Keratinocyte (primary cell): ENCODE measurements at regions not wholly inside any gene's neighbourhood (a gene's known extent, or its start where the extent isn't known, plus 50 kb on each side); places are given as distances from the start of the nearest gene placed in this dataset.

Source experiments
- DNase-seq: peaks from one replicate; pipeline ENCODE4 v3.0.0-alpha.2; 2011; ENCODE audit warnings: low read depth, missing footprints, low spot score
- FAIRE-seq: peaks from 2 replicates; lab custom pipeline; 2011; peaks lifted over from hg19 to GRCh38; lab: Jason Lieb, UNC
- H2AFZ ChIP-seq: 2 replicates; pipeline ENCODE4 v1.6.0; 2012; ENCODE audit warnings: low read length, control low read depth, inconsistent platforms; ENCODE audit not compliant: control insufficient read depth
- H3K27ac ChIP-seq: 2 replicates; pipeline ENCODE4 v1.5.1; 2011; ENCODE audit warnings: low read length; ENCODE audit not compliant: control insufficient read depth, insufficient read depth
- H3K27me3 ChIP-seq: 3 replicates; pipeline ENCODE4 v1.6.0; 2011; ENCODE audit warnings: low read length; ENCODE audit not compliant: control insufficient read depth, insufficient read depth; ENCODE audit errors: extremely low read depth
- H3K36me3 ChIP-seq, 2 experiments: 2 replicates in 1 of 2; 3 replicates in 1 of 2; pipeline ENCODE4 v1.5.1; 2011; ENCODE audit warnings: low read length in 2 of 2, mild to moderate bottlenecking in 1 of 2; ENCODE audit not compliant: control insufficient read depth in 2 of 2, insufficient read depth in 2 of 2; ENCODE audit errors: extremely low read depth in 1 of 2
- H3K4me1 ChIP-seq: 3 replicates; pipeline ENCODE4 v1.5.1; 2011; ENCODE audit warnings: low read length; ENCODE audit not compliant: control insufficient read depth, insufficient read depth; ENCODE audit errors: extremely low read depth
- H3K4me2 ChIP-seq: 3 replicates; pipeline ENCODE4 v1.6.0; 2011; ENCODE audit warnings: low read depth, low read length; ENCODE audit not compliant: control insufficient read depth, insufficient read depth; ENCODE audit errors: extremely low read depth
- H3K4me3 ChIP-seq, 3 experiments: fragments of 200-600 bp in 1 of 3; sonication (generic) in 1 of 3; 2 replicates in 2 of 3; 3 replicates in 1 of 3; pipeline ENCODE4 v1.5.1; 2011 to 2016; ENCODE audit warnings: low read length in 3 of 3, mild to moderate bottlenecking in 3 of 3, control low read depth in 2 of 3, inconsistent platforms in 1 of 3, low read depth in 1 of 3, mixed read lengths in 1 of 3, mixed run types in 1 of 3, moderate library complexity in 1 of 3; ENCODE audit not compliant: control insufficient read depth in 2 of 3, insufficient read depth in 2 of 3; ENCODE audit errors: extremely low read depth in 1 of 3
- H3K79me2 ChIP-seq: 2 replicates; pipeline ENCODE4 v1.6.0; 2012; ENCODE audit warnings: low read length; ENCODE audit not compliant: control insufficient read depth, insufficient read depth
- H3K9ac ChIP-seq: 3 replicates; pipeline ENCODE4 v1.6.0; 2011; ENCODE audit warnings: low read length; ENCODE audit not compliant: control insufficient read depth, insufficient read depth; ENCODE audit errors: extremely low read depth
- H3K9me1 ChIP-seq: 3 replicates; pipeline ENCODE4 v1.6.0; 2011; ENCODE audit warnings: low read length; ENCODE audit not compliant: control insufficient read depth, insufficient read depth; ENCODE audit errors: extremely low read depth
- H3K9me3 ChIP-seq: 2 replicates; pipeline ENCODE4 v1.5.1; 2012; ENCODE audit warnings: low read depth, low read length; ENCODE audit not compliant: control insufficient read depth
- H4K20me1 ChIP-seq: 3 replicates; pipeline ENCODE4 v1.6.0; 2011; ENCODE audit warnings: low read length; ENCODE audit not compliant: control insufficient read depth, insufficient read depth; ENCODE audit errors: extremely low read depth
- EZH2 ChIP-seq: IDR thresholded peaks from one replicate; pipeline ENCODE4 v1.6.1; 2012; ENCODE audit warnings: inconsistent platforms, mild to moderate bottlenecking, low read length, moderate library complexity
- dilution Hi-C: fragments of 300-500 bp; cut with MboI; formaldehyde crosslinking; loops from one replicate; pipeline ENCODE4 v1.7.0; 2020; ENCODE audit warnings: low sequenced_read_pairs; ENCODE audit not compliant: extremely low pct_ligation_motif_present
- TF ChIP-seq, protein P1 (sequence below), 3 experiments: IDR thresholded peaks in 1 of 3; conservative IDR thresholded peaks in 1 of 3; optimal IDR thresholded peaks in 1 of 3; 2 replicates in 2 of 3; 3 replicates in 1 of 3; pipeline versions ENCODE3 to v1.5.1; 2011; ENCODE audit warnings: low read length in 3 of 3, mild to moderate bottlenecking in 3 of 3, moderate library complexity in 2 of 3, control low read depth in 1 of 3, inconsistent platforms in 1 of 3; ENCODE audit not compliant: insufficient read depth in 2 of 3; ENCODE audit errors: extremely low read depth in 1 of 3

DNA sequence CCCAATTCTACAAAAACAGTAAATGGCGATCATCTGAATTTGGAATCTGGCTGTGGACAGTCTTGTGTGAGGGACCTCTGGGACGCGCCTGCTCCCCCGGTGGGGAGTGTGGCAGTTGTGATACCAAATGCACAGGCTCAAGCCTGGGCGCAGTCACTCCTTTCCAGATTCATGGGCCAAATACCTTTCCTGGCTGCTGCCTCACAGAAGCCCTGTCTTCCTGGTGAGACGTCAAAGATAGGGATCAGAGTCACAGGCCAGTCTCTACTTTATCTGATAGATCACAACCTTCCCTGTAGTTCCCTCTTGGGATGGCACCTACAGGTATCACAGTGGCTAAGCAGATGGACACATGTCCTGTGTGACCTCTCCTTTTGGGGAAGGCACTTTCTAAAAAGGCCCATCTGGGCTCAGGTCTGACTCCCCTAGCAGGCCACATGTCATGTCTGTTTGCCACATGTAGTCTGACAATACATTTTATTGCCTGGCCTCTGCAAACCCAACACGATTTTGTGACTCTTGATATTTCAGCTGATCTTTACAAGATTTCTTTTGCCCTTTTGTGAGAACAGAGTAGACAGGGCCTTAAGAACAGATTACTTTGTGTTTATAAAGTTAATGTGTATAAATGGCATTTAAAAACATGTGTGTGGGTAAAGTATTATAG lies 150.1 kb downstream of the SNX10 start:
- Histone ChIP-seq H3K4me1 (no peaks in the 10 kb centered on the region), H3K9me3 (no peaks in the 10 kb centered on the region), H3K9me1 (no peaks in the 10 kb centered on the region), H3K4me2 (no peak overlapping the region), H3K4me3 (no peak overlapping the region), H3K79me2 (no peaks in the 10 kb centered on the region), H4K20me1 (no peaks in the 10 kb centered on the region), H3K27ac (no peak overlapping the region), H2AFZ (no peak overlapping the region), H3K9ac (no peak overlapping the region), H3K27me3 (no peaks in the 10 kb centered on the region), H3K36me3 (no peaks in the 10 kb centered on the region)
- dilution Hi-C loops, result no loop called here
- FAIRE-seq, result no peak
- no peak for DNase-seq
- TF ChIP-seq, protein P1, sequence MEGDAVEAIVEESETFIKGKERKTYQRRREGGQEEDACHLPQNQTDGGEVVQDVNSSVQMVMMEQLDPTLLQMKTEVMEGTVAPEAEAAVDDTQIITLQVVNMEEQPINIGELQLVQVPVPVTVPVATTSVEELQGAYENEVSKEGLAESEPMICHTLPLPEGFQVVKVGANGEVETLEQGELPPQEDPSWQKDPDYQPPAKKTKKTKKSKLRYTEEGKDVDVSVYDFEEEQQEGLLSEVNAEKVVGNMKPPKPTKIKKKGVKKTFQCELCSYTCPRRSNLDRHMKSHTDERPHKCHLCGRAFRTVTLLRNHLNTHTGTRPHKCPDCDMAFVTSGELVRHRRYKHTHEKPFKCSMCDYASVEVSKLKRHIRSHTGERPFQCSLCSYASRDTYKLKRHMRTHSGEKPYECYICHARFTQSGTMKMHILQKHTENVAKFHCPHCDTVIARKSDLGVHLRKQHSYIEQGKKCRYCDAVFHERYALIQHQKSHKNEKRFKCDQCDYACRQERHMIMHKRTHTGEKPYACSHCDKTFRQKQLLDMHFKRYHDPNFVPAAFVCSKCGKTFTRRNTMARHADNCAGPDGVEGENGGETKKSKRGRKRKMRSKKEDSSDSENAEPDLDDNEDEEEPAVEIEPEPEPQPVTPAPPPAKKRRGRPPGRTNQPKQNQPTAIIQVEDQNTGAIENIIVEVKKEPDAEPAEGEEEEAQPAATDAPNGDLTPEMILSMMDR (optimal IDR thresholded peaks at IDR 0.05 in 1 of 3, IDR thresholded peaks at IDR 0.05 in 1 of 3, conservative IDR thresholded peaks at IDR 0.05 in 1 of 3; ENCODE audit: extremely low read depth in 1 of 3, insufficient read depth in 2 of 3, low read length in 3 of 3), result no peak
- TF ChIP-seq EZH2, result no peak

DNA sequence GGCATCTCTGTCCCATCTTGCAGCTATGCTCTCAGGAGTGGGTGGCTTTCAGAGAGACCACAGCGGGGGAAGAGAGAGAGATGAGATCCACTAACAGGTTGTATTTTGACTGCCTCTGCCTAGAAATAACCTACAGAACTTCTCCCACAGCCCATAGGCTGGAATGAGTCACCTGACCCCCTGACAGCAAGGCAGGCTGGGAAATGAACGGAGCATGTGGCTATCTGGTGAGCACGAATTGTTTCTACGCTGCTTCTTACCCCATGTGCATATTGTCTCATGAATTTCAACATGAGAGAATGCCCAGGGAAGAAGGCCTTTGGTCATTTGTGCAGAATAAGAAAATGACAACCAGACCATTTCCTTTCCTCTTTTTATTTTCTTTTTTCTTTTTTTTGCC lies 151.3 kb downstream of the SNX10 start:
- Histone ChIP-seq H4K20me1 (no peaks in the 10 kb centered on the region), H3K9me1 (no peaks in the 10 kb centered on the region), H2AFZ (no peak overlapping the region), H3K4me1 (no peaks in the 10 kb centered on the region), H3K79me2 (no peaks in the 10 kb centered on the region), H3K9ac (no peak overlapping the region), H3K4me2 (no peak overlapping the region), H3K4me3 (no peak overlapping the region), H3K9me3 (no peaks in the 10 kb centered on the region), H3K36me3 (no peaks in the 10 kb centered on the region), H3K27ac (no peak overlapping the region), H3K27me3 (no peaks in the 10 kb centered on the region)
- TF ChIP-seq EZH2, result no peak
- TF ChIP-seq, protein P1 (optimal IDR thresholded peaks at IDR 0.05 in 1 of 3, IDR thresholded peaks at IDR 0.05 in 1 of 3, conservative IDR thresholded peaks at IDR 0.05 in 1 of 3; ENCODE audit: extremely low read depth in 1 of 3, insufficient read depth in 2 of 3, low read length in 3 of 3), result no peak
- FAIRE-seq, result no peak
- dilution Hi-C loops, result no loop called here
- no peak for DNase-seq
